Prostate gland (tissue), 2 donors: ENCODE measurements at regions not wholly inside any gene's neighbourhood (a gene's known extent, or its start where the extent isn't known, plus 50 kb on each side); places are given as distances from the start of the nearest gene placed in this dataset.

ENCODE experiments used
- CTCF ChIP-seq, 4 experiments: fragments of 200-600 bp in 2 of 4; fragments of 450-650 bp in 2 of 4; sonication (generic) in 2 of 4; IDR thresholded peaks; 1 replicate in 3 of 4; 2 replicates in 1 of 4; pipeline ENCODE4 v1.5.1; 2016 to 2019; ENCODE audit warnings: antibody characterized with exemption in 4 of 4, mild to moderate bottlenecking in 2 of 4, moderate library complexity in 2 of 4
- POLR2A ChIP-seq: fragments of 450-650 bp; IDR thresholded peaks from one replicate; pipeline ENCODE4 v1.6.1; 2016; ENCODE audit warnings: antibody characterized with exemption, mild to moderate bottlenecking
- POLR2AphosphoS5 ChIP-seq: sonication (generic); formaldehyde crosslinking; IDR thresholded peaks from one replicate; pipeline ENCODE4 v1.6.1; 2017; ENCODE audit warnings: antibody characterized with exemption

- TF ChIP-seq CTCF (IDR thresholded peaks at IDR 0.05) (no peak), POLR2A (no peak), POLR2AphosphoS5 (no peak)
Measured at GRCh38 chr4:187937557-187937956, 58.0 kb upstream of the ZFP42 start.
